DMS 273 (cell line): ENCODE measurements at regions not wholly inside any gene's neighbourhood (a gene's known extent, or its start where the extent isn't known, plus 50 kb on each side); places are given as distances from the start of the nearest gene placed in this dataset.

ENCODE experiments used
- DNase-seq: peaks from one replicate; lab custom pipeline; 2025; ENCODE audit not compliant: unreplicated experiment; lab: John Stamatoyannopoulos, UW

DNA sequence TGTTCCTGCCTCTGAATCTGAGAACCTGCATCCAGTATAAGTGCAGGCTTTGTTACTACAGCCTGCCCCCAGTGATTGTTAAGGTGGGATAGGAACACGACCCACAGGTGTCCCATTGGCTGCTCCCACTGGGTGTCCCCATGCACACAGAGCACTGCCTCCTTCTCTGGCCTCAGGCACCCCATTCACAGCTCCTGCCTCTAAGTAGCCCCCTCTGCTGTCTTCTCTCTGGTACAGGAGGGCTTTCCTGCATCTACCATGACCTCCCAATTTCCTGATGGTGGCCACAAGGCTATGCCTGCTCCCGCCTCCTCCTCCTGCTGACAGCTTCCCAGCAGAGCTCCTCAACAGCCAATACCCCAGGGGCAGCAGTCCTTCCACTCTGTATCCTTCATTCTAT, 238.6 kb upstream of the TMC3 start:
- DNase-seq: peak; percentile 9

DNA sequence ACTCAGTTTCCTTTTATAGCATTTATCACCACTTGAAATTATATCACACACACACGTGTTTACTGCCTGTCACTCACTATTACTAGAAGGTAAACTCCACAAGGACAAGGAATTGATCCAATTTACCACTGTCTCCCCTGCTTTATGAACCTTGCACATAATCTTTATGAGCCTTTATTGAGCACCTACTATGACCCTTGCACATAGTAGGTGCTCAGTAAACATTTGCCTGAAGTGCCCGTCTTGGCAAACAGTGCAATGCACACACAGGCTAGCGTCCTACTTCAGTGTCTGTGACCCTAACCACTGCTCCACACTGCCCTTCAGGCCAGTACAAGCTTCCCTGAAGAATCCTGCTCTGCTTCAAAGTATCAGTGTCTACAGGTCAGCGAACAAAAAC, 237.7 kb upstream of the TMC3 start:
- no peak for DNase-seq

DNA sequence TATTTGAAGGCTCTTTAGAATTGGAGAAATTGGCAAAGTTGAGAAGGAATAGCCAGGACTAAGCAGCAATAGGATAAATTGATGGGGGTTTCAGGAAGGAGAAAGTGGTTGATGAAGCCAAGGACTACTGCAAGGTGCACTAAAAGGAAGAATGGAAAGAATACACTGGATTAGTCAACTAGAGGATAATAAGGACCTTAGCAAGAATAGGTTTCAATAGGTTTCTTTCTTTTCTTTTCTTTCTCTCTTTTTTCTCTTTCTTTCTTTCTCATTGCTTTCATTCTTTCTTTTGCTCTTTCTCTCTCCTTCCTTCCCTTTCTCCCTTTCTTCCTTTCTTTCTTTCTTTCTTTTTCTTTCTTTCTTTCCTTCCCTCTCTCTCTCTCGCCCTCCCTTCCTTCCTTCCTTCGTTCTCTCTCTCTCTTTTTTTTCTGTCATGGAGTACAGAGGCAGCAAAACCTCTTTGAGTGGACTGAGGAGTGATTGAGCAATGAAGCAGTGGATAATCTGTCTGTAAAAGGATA, 234.4 kb upstream of the TMC3 start:
- no peak for DNase-seq

DNA sequence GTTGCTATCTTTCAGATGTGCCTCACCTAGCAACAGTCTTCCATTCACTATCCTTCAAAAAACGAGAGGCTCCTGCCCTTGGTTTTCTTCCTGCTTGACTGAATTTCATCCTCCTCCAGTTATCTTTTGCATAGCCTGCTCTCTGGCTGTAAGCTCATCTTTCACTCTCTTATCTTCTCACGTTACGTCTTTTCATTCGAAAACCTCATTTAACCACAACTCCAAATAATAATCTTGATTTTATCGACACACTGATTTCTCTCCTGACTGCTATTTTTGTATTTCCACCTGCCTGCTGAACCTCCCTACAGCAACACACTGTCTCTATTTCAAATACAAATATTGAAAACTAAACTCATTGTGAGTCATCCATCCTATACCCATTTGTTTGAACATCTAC, 230.7 kb upstream of the TMC3 start:
- no peak for DNase-seq

GRCh38 chr15:81596159-81596865, 222.3 kb upstream of the TMC3 start:
- no peak for DNase-seq

DNA sequence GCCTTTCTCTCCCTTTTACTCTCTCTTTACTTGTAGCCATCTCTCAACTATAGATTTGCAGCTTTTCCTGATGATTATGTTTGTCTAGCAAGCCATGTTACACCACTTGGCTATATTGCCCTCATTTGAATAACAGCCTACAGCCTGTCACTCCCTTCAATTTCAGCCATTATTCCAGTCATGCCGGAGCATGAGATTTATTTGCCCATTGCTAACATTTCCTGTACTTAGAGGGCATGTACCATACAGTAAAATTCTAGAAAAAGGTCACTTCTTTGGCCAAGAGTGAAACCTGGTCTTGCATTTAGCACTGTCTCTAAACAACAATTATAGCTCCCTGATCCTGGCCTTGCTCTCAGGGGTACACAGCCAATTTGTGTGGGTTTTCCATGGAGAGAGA, 221.7 kb upstream of the TMC3 start:
- no peak for DNase-seq

- peak; percentile 57 for DNase-seq
Observed at GRCh38 chr15:81589671-81590070, 215.7 kb upstream of the TMC3 start.

DNA sequence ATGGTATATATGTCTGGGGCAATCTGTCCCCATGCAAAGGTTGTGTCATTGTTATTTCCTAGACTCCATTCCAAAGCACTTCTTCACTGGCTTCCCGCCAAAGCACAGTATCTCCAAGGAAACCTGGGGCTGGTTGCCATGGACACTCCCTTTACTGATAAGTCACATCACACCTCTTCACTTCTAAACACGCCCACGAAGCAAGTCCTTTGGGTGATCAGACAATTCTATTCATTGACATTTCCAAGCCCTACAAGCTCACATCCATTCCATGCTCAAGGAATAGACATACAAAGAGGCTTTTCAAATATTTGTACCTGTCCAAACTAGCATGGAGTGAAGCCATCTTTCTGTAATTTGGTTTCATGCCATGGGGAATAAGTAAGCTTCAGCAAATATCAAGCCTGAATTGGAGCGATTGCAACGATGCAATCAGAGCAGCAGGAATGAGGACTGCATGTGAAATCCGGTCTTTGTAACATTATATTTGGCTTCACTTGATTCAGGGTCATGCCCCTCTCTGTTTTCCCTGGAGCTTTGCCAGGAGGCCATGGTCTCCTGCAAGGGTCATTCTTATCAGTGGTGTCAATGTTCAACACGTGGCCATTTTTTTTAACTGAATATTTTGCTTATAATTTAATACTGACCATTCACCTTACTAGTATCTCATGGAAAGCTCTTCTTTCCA, 201.6 kb upstream of the TMC3 start:
- peak; percentile 66 for DNase-seq

- no peak for DNase-seq
Observed at GRCh38 chr15:81573098-81573746, 199.2 kb upstream of the TMC3 start.

DNA sequence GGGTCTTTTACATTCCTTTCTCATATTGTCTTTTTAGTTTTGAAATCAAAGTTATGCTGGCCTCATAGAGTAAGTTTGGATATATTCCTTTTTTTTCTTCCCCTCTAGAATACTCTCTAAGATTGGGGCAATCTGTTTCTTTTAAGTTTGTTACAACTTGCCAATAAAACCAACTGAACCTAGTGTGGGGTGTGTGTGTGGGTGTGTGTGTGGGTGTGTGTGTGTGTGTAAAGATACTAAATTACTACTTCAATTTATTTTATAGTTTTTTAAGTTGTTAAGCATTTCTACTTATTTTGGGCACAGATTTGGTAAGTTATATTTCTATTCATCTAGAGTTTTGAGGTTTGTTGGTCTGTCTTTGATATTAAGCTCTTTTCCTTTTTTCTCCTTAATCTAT, 198.2 kb upstream of the TMC3 start:
- no peak for DNase-seq

DNA sequence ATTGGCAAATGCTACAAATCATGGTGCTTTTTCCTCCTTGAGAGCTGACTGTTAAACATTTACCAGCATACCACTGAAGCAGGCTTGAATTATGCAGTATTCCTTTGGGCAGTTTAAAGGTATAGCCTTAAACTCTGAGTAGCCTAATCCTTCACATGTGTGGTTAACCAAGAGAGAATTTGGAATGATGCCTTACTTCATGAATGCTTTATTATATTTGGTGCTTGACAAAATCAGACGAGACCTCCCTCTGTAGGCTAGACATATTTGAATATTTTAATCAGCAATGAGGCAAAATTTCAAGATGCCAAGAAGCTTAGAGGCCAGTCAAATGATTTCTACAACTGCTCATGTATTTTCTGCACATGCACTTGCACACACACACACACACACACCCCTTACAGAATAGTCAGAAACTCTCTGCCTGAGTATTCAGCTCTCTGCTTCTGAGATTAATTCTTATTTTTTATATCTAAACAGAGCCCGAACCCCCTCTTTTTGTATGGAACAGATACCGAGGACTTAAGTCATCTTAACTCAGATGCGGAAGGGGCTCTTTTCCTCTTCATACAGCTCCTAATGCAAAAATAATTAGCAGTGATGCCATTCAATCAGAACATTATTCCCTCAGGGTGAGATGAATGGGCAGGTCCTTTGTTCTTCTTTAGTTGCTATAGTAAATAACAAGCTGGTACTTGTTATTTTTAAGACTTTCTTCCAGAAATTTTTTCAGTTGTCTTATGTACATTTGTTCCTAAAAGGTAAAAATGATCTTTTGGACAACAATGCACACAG, 195.5 kb upstream of the TMC3 start:
- DNase-seq: no peak

GRCh38 chr15:81567924-81568323, 193.9 kb upstream of the TMC3 start:
- DNase-seq: no peak

- no peak for DNase-seq
Observed at GRCh38 chr15:81562986-81563385, 189.0 kb upstream of the TMC3 start.

DNA sequence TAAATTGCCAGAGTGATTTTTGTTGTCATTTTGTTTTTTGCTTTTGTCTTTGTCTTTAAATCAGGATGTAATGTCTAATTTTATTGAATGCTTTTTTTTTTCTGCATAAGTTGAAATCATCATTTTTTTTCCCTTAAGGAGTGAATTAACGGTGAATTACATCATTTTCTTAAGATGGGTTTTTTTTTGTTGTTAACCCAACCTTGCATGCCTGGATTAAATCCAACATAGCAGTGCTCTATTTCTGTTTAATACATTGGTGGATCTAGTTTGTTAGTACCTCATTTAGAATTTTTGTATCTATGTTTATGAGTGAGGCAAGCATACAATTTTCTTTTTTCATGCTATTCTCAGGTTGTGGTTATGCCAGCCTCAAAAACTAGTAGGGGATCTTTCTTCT, 186.4 kb upstream of the TMC3 start:
- DNase-seq: no peak

DNA sequence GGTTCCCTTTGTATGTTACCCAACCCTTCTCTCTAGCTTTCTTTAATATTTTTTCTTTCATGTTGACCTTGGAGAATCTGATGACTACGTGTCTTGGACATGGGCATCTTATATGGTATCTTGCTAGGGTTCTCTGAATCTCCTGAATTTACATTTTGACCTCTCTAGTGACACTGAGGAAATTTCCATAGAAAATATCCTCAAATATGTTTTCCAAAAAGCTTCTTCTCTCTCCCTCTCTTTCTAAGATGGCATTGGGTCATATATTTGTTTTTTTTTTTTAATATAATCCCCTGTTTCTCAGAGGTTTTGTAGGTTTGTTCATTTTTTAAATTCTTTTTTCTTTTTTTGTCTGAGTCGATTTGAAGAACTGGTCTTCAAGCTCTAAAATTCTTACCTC, 184.0 kb upstream of the TMC3 start:
- no peak for DNase-seq

DNA sequence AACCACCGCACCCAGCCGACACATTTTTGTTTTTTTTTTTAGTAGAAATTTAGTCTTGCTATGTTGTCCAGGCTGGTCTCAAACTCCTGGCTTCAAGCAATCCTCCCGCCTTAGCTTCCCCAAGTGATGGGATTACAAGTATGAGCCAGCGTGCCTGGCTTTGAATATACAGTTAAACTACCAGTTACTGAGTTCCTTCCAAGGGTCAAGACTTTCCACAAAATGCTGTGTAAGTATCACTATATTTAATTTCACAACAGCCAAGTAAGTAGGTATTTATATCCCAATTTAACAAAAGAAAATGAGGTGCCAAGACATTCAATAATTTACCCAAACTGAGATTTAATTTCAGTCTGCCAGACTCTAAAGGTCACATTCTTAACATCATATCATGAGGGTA, 181.3 kb upstream of the TMC3 start:
- DNase-seq: no peak

- DNase-seq: peak; percentile 13
Observed at GRCh38 chr15:81548365-81549130, 174.5 kb upstream of the TMC3 start.

- DNase-seq: no peak
Observed at GRCh38 chr15:81547521-81548132, 173.6 kb upstream of the TMC3 start.

DNA sequence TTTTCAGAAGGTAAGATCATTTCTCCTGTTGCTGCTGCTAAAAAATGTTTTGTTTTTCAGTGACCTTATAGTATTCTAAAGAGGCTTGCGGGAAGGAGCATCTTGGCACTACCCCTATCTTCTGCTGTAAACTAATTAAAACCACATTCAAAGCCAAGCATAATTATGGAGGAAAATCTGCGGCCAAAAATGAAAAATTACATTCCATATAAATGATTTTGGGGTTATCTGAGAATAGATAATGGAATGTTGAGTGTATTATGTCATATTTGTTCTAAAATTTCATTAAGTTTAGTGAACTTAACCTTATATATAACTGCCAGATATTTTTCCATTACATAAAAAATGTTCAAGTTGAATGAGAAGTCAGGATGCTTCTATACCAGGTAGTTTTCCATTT, 170.4 kb upstream of the TMC3 start:
- no peak for DNase-seq

GRCh38 chr15:81540909-81541308, 166.9 kb upstream of the TMC3 start:
- DNase-seq: no peak
